Stimulated activated CD8-positive, alpha-beta memory T cell treated with anti-CD3 and anti-CD28 coated beads, Interleukin-7, amount 100 ng/mL, for 1 hour (primary cell): ENCODE measurements at regions not wholly inside any gene's neighbourhood (a gene's known extent, or its start where the extent isn't known, plus 50 kb on each side); places are given as distances from the start of the nearest gene placed in this dataset.

Source experiments
- DNase-seq, 2 donors: peaks; one replicate each; pipeline ENCODE4 v3.0.0-alpha.2; 2020; ENCODE audit warnings: low read depth in 2 of 2

DNA sequence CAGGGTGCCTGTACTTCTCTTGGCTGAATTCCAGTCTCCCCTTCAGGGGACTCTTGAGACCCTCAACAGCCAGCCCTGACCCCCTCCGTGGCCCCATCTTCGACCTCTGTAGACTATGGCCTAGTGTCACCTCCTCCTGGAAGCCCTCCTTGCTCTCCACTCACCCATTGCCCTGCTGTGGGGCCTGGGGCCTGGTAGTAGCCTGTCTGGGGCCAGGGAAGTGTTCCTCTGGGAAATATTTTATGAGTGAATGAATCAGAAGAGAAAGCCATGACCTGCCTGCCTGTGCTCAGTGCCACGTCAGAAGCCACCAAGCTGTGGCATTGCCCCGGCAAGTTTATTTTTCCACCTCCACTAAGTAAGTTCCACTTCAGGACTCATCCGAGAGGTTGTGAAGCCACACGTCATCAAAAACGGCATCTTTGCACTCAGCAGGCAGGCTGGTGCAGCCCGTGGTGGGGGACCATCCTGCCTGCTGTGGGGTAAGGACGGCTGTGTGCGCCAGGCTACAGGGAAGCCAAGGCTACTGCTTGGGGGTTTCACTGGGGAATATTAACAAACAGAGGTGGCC is 59.6 kb upstream of the PPARA start:
- no peak for DNase-seq

- no peak for DNase-seq
Measured at GRCh38 chr22:46091277-46091977, 58.9 kb upstream of the PPARA start.

DNA sequence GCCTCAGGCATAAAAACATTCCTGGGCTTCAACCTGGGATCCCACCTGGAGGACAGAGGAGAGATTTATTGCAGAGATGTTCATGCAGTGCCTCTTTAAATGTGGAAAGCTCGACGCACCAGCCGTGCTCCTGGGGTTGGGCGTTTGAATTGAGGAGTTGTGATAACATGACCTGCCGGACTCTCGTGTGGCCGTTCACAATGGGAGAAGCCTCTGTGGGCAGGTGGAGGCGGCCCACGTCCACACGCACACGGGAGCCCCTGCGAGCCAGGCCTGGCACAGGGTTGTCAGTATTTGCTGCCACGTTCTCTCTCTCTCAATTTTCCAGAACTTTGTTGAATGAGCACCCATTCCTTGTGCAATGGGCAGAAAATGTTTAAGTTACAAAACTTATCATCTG is 58.3 kb upstream of the PPARA start:
- DNase-seq = no peak

DNA sequence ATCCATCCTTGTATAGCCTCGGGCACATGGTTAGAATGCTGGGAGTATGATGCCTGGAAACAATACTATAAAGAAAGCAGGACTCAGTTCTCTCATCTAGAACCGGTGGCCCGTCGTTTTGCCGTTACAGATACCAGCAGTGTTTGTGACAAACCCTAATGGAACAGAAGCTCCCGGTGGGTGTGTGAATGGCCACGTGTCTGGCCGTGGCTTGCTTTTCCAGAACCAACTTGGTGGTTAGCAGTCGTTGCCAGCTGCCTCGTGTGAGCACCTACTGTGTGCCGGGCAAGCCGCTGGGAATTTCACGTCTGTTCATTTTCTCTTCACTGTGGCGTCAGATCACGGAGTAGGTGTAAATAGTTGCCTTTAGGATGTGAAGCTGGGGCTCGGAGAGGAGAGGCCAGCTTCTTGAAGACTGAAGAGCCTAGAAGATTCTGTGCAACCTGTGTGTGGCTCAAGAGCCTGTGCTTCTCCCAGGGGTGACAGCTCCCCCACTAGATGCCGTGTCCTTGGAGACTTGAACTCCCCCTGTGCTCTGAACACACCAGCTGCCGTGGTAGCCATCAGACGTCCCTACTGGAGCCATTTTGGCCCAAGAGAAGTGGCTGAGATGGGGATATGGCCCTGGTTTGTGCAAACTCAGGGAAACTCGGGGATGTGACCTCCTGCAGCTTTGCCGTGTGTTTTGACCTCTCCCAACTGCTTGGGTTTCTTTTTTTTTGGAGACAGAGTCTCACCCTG is 57.5 kb upstream of the PPARA start:
- no peak for DNase-seq

- no peak for DNase-seq
Measured at GRCh38 chr22:46093796-46094195, 56.5 kb upstream of the PPARA start.

DNA sequence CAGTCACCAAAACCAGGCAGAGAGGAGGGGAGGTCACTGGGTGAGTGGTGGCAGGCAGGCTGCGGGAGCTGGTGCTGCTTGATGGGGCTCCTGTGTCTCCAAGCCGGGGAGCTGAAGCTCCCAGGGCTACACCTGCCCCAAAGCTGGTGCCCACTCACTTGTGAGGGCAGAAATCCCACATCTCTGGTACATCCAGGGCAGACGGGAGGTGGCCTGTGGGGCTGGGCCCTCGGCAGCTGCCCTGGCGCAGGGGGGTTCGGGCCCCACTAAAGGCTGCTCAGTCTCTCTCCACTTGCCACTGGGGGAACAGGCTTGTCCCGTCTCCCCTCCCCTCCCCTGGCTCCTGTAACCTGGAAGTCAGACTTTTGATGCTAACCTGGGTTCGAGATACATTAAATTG is 55.6 kb upstream of the PPARA start:
- DNase-seq = no peak

DNA sequence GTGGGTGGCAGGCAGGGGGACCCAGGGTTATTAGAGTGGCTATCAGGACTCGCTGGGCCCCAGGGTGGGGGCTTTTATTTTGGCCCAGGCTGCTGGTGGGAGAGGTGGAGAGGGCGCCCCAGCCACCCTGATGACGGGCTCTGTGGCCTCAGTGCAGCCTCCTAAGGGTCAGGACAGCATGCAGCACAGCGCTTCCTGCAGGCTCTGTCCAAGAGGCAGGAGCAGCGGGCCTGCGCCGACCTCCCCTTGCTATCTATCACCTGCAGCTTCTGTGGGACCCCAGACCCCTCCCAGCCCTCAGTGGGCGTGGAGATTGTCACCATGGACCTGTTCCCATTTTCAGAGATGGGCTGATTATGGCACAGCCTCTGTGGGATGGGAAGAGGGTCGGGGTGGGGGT is 54.3 kb upstream of the PPARA start:
- DNase-seq = no peak

DNA sequence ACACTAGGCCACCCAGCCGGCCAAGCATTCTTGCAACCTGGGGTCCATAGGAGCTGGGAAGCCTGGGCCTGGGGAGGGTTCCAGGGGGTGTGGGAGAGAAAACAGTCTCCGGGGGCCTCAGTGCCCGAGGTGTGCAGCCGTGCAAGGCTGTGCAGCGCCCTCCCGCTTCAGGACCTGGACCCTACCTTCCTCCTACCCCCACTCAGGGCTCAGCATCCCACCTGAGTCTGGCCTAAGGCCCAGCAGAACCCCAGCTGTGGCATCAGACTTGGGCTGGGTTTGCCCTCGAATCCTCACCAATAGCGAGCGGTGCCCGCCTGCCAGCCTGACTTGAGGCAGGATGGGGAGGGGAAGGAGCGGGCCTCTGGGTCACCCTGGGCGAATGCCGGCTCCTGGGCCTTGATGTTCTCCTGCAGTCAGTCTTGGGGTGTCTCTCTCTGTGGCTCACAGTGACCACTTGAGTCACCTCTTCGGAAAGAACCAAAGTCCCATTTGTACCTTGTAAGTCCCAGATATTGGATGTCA is 53.6 kb upstream of the PPARA start:
- no peak for DNase-seq

GRCh38 chr22:46097268-46097900 is 52.9 kb upstream of the PPARA start:
- no peak for DNase-seq

GRCh38 chr22:46098525-46099475 is 51.5 kb upstream of the PPARA start:
- no peak for DNase-seq

DNA sequence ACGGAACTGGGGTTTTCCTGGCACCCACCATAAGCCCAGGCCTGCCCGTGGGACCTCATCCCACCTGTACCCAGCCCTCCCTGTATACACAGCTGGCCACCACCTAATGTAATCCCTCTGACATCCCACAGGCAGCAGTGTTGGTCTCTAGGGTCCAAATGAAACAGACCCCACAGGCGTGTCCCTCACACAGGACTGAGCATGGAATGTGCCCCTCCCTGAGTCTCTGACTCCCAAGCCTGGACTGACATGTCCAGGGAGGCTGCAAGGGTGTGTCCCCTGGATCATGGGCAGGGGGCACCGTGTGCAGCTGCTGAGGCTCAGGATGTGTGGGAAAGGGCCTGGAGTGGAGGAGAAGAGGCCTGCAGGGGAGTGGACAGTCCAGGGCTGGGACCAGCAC is 50.6 kb upstream of the PPARA start:
- no peak for DNase-seq

DNA sequence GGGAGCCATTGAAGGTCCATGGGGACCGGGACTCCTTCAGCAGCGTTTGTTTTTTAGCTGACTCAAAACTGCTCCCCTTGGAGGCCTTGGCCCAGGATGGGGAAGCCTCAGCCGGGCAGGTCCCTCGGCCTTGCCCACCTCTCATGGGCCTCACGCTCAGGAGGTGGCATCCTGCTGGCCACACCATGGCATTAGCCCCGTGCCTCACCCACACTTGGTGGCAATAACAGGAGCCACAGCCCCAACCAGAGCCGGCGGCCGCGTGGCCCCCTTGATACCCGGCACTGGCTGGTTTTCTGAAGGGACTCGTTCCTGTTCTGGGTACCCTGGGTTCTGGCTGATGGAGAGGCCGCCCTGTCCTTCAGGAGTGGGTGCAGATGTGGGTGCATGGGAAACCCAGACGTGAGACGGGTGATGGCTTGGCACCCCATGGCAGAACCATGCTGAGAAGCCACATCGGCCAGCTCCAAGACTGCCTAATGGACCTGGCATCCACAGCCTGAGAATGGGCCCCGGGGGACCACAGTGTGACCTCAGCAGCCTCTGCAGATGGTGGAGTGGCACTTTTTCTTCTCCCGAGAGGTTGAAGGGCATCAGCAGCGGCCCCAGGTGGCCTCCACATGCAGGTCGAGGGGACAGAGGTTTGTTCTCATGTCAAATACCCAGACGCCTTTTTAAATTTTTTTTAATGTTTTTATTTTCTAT is 49.8 kb upstream of the PPARA start:
- DNase-seq = no peak
